H1 (cell line): ENCODE measurements at regions not wholly inside any gene's neighbourhood (a gene's known extent, or its start where the extent isn't known, plus 50 kb on each side); places are given as distances from the start of the nearest gene placed in this dataset.

Source experiments
- CTCF ChIA-PET: fragments of 300-600 bp; sonication (Branson Sonifier 250); formaldehyde crosslinking; loops from one replicate; lab custom pipeline; 2021; ENCODE audit not compliant: partially characterized antibody; lab: Charles Lee
- POLR2A ChIA-PET: fragments of 300-600 bp; sonication (Branson Sonifier 250); formaldehyde crosslinking; loops from one replicate; lab custom pipeline; 2021; ENCODE audit warnings: inconsistent platforms; ENCODE audit not compliant: partially characterized antibody; lab: Charles Lee
- DNase-seq, 2 experiments: peaks; one replicate each; pipeline versions ENCODE4 v3.0.0 to v3.0.0-alpha.2; 2010 to 2022; ENCODE audit warnings: low spot score in 2 of 2, low read depth in 1 of 2, mixed read lengths in 1 of 2
- FAIRE-seq: peaks from 2 replicates; lab custom pipeline; 2011; peaks lifted over from hg19 to GRCh38; lab: Jason Lieb, UNC
- H2AFZ ChIP-seq: 2 replicates; pipeline ENCODE4 v1.8.1; 2012; ENCODE audit warnings: low read length, inconsistent platforms
- H2AK5ac ChIP-seq: 2 replicates; pipeline ENCODE4 v1.6.1; 2013; ENCODE audit warnings: low read depth, low read length
- H2BK120ac ChIP-seq: replicated peaks from 2 replicates; pipeline ENCODE3; 2013; ENCODE audit warnings: low read depth, low read length, inconsistent platforms
- H2BK12ac ChIP-seq: 2 replicates; pipeline ENCODE4 v1.6.1; 2013; ENCODE audit warnings: low read depth, low read length
- H2BK15ac ChIP-seq: 2 replicates; pipeline ENCODE4 v1.6.1; 2013; ENCODE audit warnings: low read length
- H2BK20ac ChIP-seq: 2 replicates; pipeline ENCODE4 v1.6.1; 2013; ENCODE audit warnings: low read length
- H2BK5ac ChIP-seq: 2 replicates; pipeline ENCODE4 v1.6.1; 2013; ENCODE audit warnings: low read depth, low read length
- H3K14ac ChIP-seq: 2 replicates; pipeline ENCODE4 v1.6.1; 2013; ENCODE audit warnings: inconsistent platforms; ENCODE audit not compliant: insufficient read length
- H3K18ac ChIP-seq: 2 replicates; pipeline ENCODE4 v1.6.1; 2013; ENCODE audit warnings: low read length; ENCODE audit errors: extremely low read depth
- H3K23ac ChIP-seq: 2 replicates; pipeline ENCODE4 v1.6.1; 2013; ENCODE audit warnings: inconsistent platforms; ENCODE audit not compliant: insufficient read length
- H3K23me2 ChIP-seq: 2 replicates; pipeline ENCODE4 v1.6.1; 2013; ENCODE audit warnings: low read depth, low read length
- H3K27ac ChIP-seq: 2 replicates; pipeline ENCODE4 v1.6.1; 2011; ENCODE audit warnings: low read depth, low read length, inconsistent platforms
- H3K27me3 ChIP-seq, 4 experiments: replicated peaks in 1 of 4; 1 replicate in 1 of 4; 2 replicates in 3 of 4; pipeline versions ENCODE4 v1.6.1 to v1.8.1; 2011 to 2013; ENCODE audit warnings: low read length in 3 of 4, mild to moderate bottlenecking in 3 of 4, inconsistent platforms in 2 of 4, mixed read lengths in 2 of 4, moderate library complexity in 1 of 4; ENCODE audit not compliant: control insufficient read depth in 3 of 4, insufficient read depth in 3 of 4; ENCODE audit errors: extremely low read depth in 1 of 4
- H3K36me3 ChIP-seq, 4 experiments: 2 replicates each; pipeline versions ENCODE4 v1.6.1 to v1.8.1; 2011 to 2013; ENCODE audit warnings: mild to moderate bottlenecking in 4 of 4, low read length in 3 of 4, moderate library complexity in 2 of 4, control low read depth in 1 of 4, inconsistent platforms in 1 of 4; ENCODE audit not compliant: insufficient read depth in 4 of 4, control insufficient read depth in 2 of 4
- H3K4ac ChIP-seq: replicated peaks from 2 replicates; pipeline ENCODE3; 2013; ENCODE audit warnings: low read length, low read depth, mixed read lengths, inconsistent platforms; ENCODE audit not compliant: insufficient read length
- H3K4me1 ChIP-seq, 4 experiments: replicated peaks in 1 of 4; 1 replicate in 1 of 4; 2 replicates in 3 of 4; pipeline versions ENCODE4 v1.6.1 to v1.8.1; 2011 to 2013; ENCODE audit warnings: low read length in 3 of 4, inconsistent platforms in 2 of 4, mixed read lengths in 1 of 4; ENCODE audit not compliant: insufficient read depth in 4 of 4, control insufficient read depth in 3 of 4
- H3K4me2 ChIP-seq, 2 experiments: 2 replicates each; pipeline versions ENCODE4 v1.6.1 to v1.8.1; 2011 to 2013; ENCODE audit warnings: low read depth in 2 of 2, low read length in 2 of 2, control low read depth in 1 of 2, inconsistent platforms in 1 of 2, mild to moderate bottlenecking in 1 of 2; ENCODE audit not compliant: insufficient read depth in 1 of 2
- H3K4me3 ChIP-seq, 4 experiments: fragments of 200-600, 300-600 bp in 1 of 4; sonication (generic), shearing (Covaris generic), sonication (Bioruptor Twin) in 1 of 4; 2 replicates each; pipeline versions ENCODE4 v1.5.1 to v1.8.1; 2011 to 2016; ENCODE audit warnings: low read length in 4 of 4, low read depth in 3 of 4, control low read depth in 2 of 4, inconsistent platforms in 2 of 4, mild to moderate bottlenecking in 2 of 4, mixed read lengths in 1 of 4, moderate library complexity in 1 of 4; ENCODE audit not compliant: insufficient read depth in 2 of 4; ENCODE audit errors: extremely low read depth in 1 of 4
- H3K56ac ChIP-seq: replicated peaks from 2 replicates; pipeline ENCODE3; 2013; ENCODE audit warnings: low read depth, mild to moderate bottlenecking, mixed read lengths, low read length, inconsistent platforms; ENCODE audit not compliant: insufficient read length
- H3K79me1 ChIP-seq: 2 replicates; pipeline ENCODE4 v1.6.1; 2013; ENCODE audit warnings: low read depth, low read length, control low read depth
- H3K79me2 ChIP-seq, 2 experiments: 2 replicates each; pipeline versions ENCODE4 v1.6.1 to v1.8.1; 2012 to 2013; ENCODE audit warnings: low read length in 2 of 2, mild to moderate bottlenecking in 2 of 2, inconsistent platforms in 1 of 2; ENCODE audit not compliant: insufficient read depth in 2 of 2, control insufficient read depth in 1 of 2
- H3K9ac ChIP-seq, 4 experiments: replicated peaks in 1 of 4; 1 replicate in 1 of 4; 2 replicates in 3 of 4; pipeline versions ENCODE4 v1.6.1 to v1.8.1; 2011 to 2013; ENCODE audit warnings: low read depth in 3 of 4, low read length in 3 of 4, control low read depth in 2 of 4, mild to moderate bottlenecking in 2 of 4, moderate library complexity in 2 of 4, inconsistent platforms in 1 of 4; ENCODE audit errors: extremely low read depth in 1 of 4
- H3K9me3 ChIP-seq, 2 experiments: 2 replicates each; pipeline versions ENCODE4 v1.6.1 to v1.8.1; 2012 to 2013; ENCODE audit warnings: mild to moderate bottlenecking in 2 of 2, moderate library complexity in 2 of 2, control low read depth in 1 of 2, inconsistent platforms in 1 of 2, low read depth in 1 of 2, low read length in 1 of 2, mixed read lengths in 1 of 2; ENCODE audit not compliant: insufficient read depth in 2 of 2
- H4K20me1 ChIP-seq, 2 experiments: replicated peaks in 1 of 2; 2 replicates each; pipeline versions ENCODE3 to v1.8.1; 2011 to 2013; ENCODE audit warnings: inconsistent platforms in 2 of 2, low read length in 2 of 2, mild to moderate bottlenecking in 1 of 2; ENCODE audit not compliant: insufficient read depth in 2 of 2, control insufficient read depth in 1 of 2
- H4K5ac ChIP-seq: 2 replicates; pipeline ENCODE4 v1.6.1; 2013; ENCODE audit warnings: low read length, low read depth, mixed read lengths, inconsistent platforms; ENCODE audit not compliant: insufficient read length
- H4K8ac ChIP-seq: 2 replicates; pipeline ENCODE4 v1.8.0; 2013; ENCODE audit warnings: mild to moderate bottlenecking, moderate library complexity, low read length, inconsistent platforms; ENCODE audit not compliant: insufficient read depth; ENCODE audit errors: extremely low read depth
- H4K91ac ChIP-seq: replicated peaks from 2 replicates; pipeline ENCODE3; 2013; ENCODE audit warnings: low read length, mixed read lengths, inconsistent platforms; ENCODE audit not compliant: insufficient read length
- ASH2L ChIP-seq: fragments of 200-600, 300-600 bp; sonication (generic); IDR thresholded peaks from one replicate; pipeline ENCODE4 v1.7.1; 2017; ENCODE audit warnings: low read length
- ATF2 ChIP-seq: IDR thresholded peaks from 2 replicates; pipeline ENCODE4 v1.6.1; 2012; ENCODE audit warnings: low read length, inconsistent platforms
- ATF3 ChIP-seq: IDR thresholded peaks from 2 replicates; pipeline ENCODE4 v1.6.1; 2011; ENCODE audit warnings: low read depth, mild to moderate bottlenecking, low read length; ENCODE audit not compliant: insufficient read depth
- EZH2 ChIP-seq: fragments of 200-600 bp; sonication (generic); IDR thresholded peaks from 2 replicates; pipeline ENCODE4 v1.7.1; 2012; ENCODE audit warnings: low read depth, mild to moderate bottlenecking, moderate library complexity, low read length, inconsistent platforms; ENCODE audit not compliant: severe bottlenecking
- HDAC6 ChIP-seq: IDR thresholded peaks from one replicate; pipeline ENCODE4 v1.7.1; 2012; ENCODE audit warnings: low read depth, mild to moderate bottlenecking, inconsistent platforms, low read length, moderate library complexity
- MAX ChIP-seq: IDR thresholded peaks from 2 replicates; pipeline ENCODE4 v1.6.1; 2012; ENCODE audit warnings: inconsistent platforms
- RFX5 ChIP-seq: IDR thresholded peaks from 2 replicates; pipeline ENCODE4 v1.6.1; 2011; ENCODE audit warnings: low read depth, low read length, improper control_type of control experiment, borderline replicate concordance
- TAF7 ChIP-seq: optimal IDR thresholded peaks from 2 replicates; pipeline ENCODE3; 2011; ENCODE audit warnings: low read depth, mild to moderate bottlenecking, inconsistent platforms, low read length, moderate library complexity, borderline replicate concordance
- USF2 ChIP-seq: IDR thresholded peaks from 2 replicates; pipeline ENCODE4 v1.6.1; 2011; ENCODE audit warnings: low read length, improper control_type of control experiment
- WGBS, 2 experiments: shearing (Covaris generic) in 1 of 2; methylation state at CpG; one replicate each; pipeline versions ENCODE4 v1.1.6 to v1.1.7; 2013 to 2015; ENCODE audit warnings: low lambda C conversion rate in 2 of 2, mixed read lengths in 2 of 2, inconsistent platforms in 1 of 2, low coverage in 1 of 2, missing lambda C conversion rate in 1 of 2; ENCODE audit not compliant: insufficient replicate concordance in 2 of 2, insufficient coverage in 1 of 2, insufficient read length in 1 of 2; ENCODE audit errors: extremely low coverage in 1 of 2, missing lambda C conversion rate in 1 of 2; 5-methylcytosine and 5-hydroxymethylcytosine counted together

- H3K9ac ChIP-seq: no peak overlapping the region
- no peak overlapping the region for H2BK15ac ChIP-seq
- H4K8ac ChIP-seq: no peak overlapping the region
- H3K36me3 ChIP-seq: no peaks in the 10 kb centered on the region; a peak in 1 of 8 replicates
- H2BK5ac ChIP-seq: no peak overlapping the region
- POLR2A ChIA-PET: no interaction called here
- DNase-seq (no peak), FAIRE-seq (no peak)
- H3K23ac ChIP-seq: no peak overlapping the region
- no peak overlapping the region for H4K91ac ChIP-seq
- H2BK20ac ChIP-seq: no peak overlapping the region
- H3K23me2 ChIP-seq: no peaks in the 10 kb centered on the region
- H3K18ac ChIP-seq: no peak overlapping the region
- no peaks in the 10 kb centered on the region for H3K79me2 ChIP-seq
- H3K4me3 ChIP-seq: no peak overlapping the region
- no peak overlapping the region for H2AFZ ChIP-seq
- no peak overlapping the region for H2AK5ac ChIP-seq
- no peak overlapping the region for H3K27ac ChIP-seq
- H2BK120ac ChIP-seq: no peak overlapping the region
- H2BK12ac ChIP-seq: no peak overlapping the region
- no peaks in the 10 kb centered on the region for H3K27me3 ChIP-seq
- TF ChIP-seq ATF2 (no peak), TAF7 (no peak), MAX (no peak), USF2 (no peak), ATF3 (no peak), RFX5 (no peak), HDAC6 (no peak), ASH2L (no peak), EZH2 (no peak)
- TF ChIP-seq, all 59 proteins: peak for 0
- Histone ChIP-seq H3K79me1 (no peaks in the 10 kb centered on the region), H4K20me1 (no peaks in the 10 kb centered on the region), H3K56ac (no peak overlapping the region), H4K5ac (no peak overlapping the region), H3K14ac (no peak overlapping the region), H3K4me1 (no peaks in the 10 kb centered on the region), H3K4me2 (no peak overlapping the region), H3K4ac (no peak overlapping the region), H3K9me3 (no peaks in the 10 kb centered on the region)
- CTCF ChIA-PET: interaction anchor here (0.7 kb wide), 1 partner anchor 45 kb away, joined by 3 read pairs; no protein-coding TSS in a partner anchor
- WGBS, 2 experiments: 95% methylated on average over 4 of the region's 4 CpGs; no CpG with 5 or more reads in 1 of the 2 experiments
Measured at GRCh38 chr2:219919506-219919905, 292.1 kb downstream of the SLC4A3 start.
